ENCODE measurements at regions not wholly inside any gene's neighbourhood (a gene's known extent, or its start where the extent isn't known, plus 50 kb on each side); places are given as distances from the start of the nearest gene placed in this dataset.

DNA sequence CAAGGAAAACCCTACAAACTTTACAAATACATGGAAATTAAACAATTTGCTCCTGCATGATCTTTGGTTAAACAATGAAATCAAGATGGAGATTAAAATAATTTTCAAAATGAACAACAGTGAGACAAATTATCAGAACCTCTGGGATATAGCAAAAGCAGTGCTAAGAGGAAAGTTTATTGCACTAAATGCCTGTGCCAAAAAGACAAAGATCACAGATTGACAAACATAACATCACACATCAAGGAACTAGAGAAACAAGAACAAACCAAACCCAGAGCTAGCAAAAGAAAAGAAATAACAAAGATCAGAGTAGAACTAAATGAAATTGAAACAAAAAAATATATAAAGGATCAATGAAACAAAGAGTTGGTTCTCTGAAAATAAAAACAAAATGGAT lies 95.2 kb upstream of the FBXO11 start:
- TF ChIP-seq, protein P1, sequence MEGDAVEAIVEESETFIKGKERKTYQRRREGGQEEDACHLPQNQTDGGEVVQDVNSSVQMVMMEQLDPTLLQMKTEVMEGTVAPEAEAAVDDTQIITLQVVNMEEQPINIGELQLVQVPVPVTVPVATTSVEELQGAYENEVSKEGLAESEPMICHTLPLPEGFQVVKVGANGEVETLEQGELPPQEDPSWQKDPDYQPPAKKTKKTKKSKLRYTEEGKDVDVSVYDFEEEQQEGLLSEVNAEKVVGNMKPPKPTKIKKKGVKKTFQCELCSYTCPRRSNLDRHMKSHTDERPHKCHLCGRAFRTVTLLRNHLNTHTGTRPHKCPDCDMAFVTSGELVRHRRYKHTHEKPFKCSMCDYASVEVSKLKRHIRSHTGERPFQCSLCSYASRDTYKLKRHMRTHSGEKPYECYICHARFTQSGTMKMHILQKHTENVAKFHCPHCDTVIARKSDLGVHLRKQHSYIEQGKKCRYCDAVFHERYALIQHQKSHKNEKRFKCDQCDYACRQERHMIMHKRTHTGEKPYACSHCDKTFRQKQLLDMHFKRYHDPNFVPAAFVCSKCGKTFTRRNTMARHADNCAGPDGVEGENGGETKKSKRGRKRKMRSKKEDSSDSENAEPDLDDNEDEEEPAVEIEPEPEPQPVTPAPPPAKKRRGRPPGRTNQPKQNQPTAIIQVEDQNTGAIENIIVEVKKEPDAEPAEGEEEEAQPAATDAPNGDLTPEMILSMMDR (IDR thresholded peaks at IDR 0.05; ENCODE audit: extremely low read depth, missing control alignments), result no peak
- no peak for DNase-seq (ENCODE audit: low spot score)

DNA sequence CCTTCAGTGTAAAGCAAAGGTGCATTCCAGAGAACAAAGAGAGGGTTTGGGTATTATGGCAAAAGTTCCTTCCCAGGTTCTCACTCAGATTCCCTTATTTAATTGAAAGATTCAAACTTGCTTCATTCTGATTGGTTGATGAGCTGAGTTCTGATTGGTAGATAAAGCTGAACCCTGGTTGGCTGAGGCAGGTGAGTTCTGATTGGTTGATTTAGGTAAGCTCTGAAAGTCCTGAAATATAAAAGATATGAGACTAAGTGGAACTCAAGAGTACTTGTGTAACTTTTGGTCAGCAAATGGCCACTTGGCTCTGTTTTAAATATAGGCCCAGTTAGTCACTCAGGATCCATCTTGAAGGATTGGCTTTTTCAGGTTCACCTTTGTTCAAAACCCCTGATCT lies 99.8 kb upstream of the FBXO11 start:
- TF ChIP-seq, protein P1 (IDR thresholded peaks at IDR 0.05; ENCODE audit: extremely low read depth, missing control alignments), result no peak
- DNase-seq (ENCODE audit: low spot score), result no peak

DNA sequence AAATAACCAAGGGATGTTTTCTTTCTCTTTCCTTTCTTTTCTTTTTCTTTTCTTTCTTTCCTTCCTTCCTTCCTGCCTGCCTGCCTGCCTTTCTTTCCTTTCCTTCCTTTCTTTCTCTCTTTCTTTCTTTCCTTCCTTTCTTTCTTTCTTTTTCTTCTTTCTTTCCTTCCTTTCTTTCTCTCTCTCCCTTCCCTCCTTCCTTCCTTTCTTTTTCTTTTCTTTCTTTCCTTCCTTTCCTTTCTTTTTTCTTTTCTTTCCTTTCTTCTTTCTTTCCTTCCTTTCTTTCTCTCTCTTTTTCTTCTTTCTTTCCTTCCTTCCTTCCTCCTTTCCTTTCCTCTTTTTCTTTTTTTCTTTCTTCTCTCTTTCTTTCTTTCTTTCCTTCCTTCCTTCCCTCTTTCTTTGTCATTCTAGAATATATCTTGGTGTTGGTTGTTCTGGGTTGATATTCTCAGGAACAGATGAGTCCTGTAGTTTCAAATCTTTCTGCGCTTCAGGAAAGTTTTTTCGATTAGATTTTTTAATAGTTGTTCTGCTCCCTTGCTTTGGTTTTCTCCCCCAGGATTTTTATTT lies 101.5 kb upstream of the FBXO11 start:
- DNase-seq (ENCODE audit: low spot score), result no peak
- TF ChIP-seq, protein P1 (IDR thresholded peaks at IDR 0.05; ENCODE audit: extremely low read depth, missing control alignments), result no peak

DNA sequence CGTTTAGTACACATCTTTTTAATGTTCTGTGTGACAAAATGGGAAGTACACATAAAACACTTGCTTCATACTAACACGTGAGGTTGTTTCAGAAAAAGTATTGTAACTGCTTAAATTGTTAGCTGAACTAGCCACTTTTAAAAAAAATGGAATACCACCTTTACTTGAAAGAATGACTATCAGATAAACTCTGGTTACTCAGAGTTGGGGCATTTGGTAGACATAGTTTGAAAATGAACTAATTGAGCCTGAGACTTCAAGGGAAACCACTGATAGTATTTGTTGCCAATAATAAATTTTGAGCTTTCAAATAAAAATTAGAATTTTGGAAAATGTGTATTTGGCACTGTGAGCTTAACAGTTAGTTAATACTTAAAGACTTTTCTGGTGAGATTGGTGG lies 103.0 kb upstream of the FBXO11 start:
- no peak for DNase-seq (ENCODE audit: low spot score)
- TF ChIP-seq, protein P1 (IDR thresholded peaks at IDR 0.05; ENCODE audit: extremely low read depth, missing control alignments), result no peak

DNA sequence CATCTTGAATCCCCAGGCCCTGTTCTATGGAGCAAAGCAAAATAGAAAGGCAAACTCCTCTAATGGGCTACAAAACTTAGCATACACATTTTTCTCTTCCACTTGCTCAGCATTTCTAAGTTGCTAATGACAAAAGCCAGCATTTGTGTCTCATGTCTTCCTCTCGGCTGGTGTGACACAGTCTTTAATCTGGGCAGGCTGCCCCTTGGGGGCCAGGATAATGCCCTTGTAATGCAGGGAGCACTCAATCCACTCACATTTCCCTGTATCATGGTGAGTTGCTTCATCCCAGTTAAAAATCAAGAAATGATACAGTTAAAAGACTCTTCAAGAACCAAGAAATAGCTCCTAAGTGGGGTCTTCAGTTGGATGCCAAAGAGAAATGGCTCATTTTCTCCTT lies 109.1 kb upstream of the FBXO11 start:
- no peak for DNase-seq (ENCODE audit: low spot score)
- TF ChIP-seq, protein P1 (IDR thresholded peaks at IDR 0.05; ENCODE audit: extremely low read depth, missing control alignments), result no peak

DNA sequence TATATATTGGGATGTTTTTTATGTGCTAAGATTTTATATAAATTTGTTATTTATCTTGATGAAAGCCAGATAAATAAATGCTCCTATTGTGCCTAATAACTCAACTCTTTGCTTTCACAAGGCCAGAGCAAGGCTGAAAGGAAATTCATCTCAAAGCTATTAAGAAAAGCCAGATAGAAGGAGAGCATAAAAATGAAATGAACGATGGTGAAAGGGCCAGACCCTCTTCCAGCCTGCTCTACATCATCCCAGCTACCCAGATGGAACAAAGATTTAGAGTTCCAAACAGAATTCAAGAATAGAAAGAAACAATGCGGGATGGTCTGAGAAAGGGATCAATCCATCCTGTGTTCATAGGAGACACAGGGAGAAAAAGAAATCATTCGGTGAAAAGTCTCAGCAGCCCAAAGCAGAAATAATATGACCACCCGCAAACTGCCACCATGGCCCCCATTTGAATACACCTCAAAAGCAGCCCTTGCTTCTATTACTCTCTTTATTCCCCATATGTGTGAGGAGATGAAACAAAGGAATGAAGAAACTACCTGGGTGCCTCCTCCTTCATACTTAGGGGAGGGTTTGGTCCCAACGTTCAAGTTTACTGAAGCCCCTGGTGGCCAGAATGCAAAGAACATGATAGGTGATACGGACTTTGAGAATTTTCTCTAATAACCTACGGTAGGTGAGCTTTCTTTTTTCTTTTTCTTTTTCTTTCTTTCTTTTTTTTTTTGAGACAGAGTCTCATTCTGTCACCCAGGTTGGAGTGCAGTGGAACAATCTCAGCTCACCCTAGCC lies 110.1 kb upstream of the FBXO11 start:
- TF ChIP-seq, protein P1 (IDR thresholded peaks at IDR 0.05; ENCODE audit: extremely low read depth, missing control alignments), result no peak
- no peak for DNase-seq (ENCODE audit: low spot score)

DNA sequence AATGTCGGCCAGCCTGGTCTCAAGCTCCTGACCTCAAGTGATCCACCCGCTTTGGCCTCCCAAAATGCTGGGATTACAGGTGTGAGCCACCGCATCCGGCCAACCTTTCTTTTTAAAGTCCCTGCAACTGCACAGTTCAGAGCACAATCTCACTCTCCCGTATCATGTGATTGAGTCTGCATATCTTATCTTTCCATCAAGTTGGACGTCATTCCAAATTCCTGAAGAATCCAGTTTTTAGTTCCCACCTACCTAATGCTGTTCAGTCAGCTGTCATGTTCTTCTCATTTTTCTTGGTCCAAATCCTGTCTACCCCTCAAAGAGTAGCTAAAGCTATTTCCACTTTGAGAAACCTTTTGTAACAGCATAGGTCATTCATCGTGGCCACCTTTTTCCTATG lies 110.8 kb upstream of the FBXO11 start:
- TF ChIP-seq, protein P1 (IDR thresholded peaks at IDR 0.05; ENCODE audit: extremely low read depth, missing control alignments), result no peak
- no peak for DNase-seq (ENCODE audit: low spot score)
